Gastroesophageal sphincter (tissue), 4 donors: ENCODE measurements at regions not wholly inside any gene's neighbourhood (a gene's known extent, or its start where the extent isn't known, plus 50 kb on each side); places are given as distances from the start of the nearest gene placed in this dataset.

Source experiments
- ATAC-seq: fragments of 150-250 bp; one replicate; pipeline ENCODE4 v1.9.1; 2016; ENCODE audit warnings: mild to moderate bottlenecking, moderate library complexity
- H3K27ac ChIP-seq, 4 donors: fragments of 200-600 bp; sonication (generic) in 3 of 4; 1 replicate in 3 of 4; 2 replicates in 1 of 4; pipeline ENCODE4 v1.5.1; 2016 to 2019
- H3K27me3 ChIP-seq: fragments of 200-600 bp; sonication (generic); one replicate; pipeline ENCODE4 v1.5.1; 2019
- H3K36me3 ChIP-seq, 2 donors: fragments of 200-600 bp; sonication (generic); one replicate each; pipeline ENCODE4 v1.5.1; 2019; ENCODE audit warnings: control low read depth in 1 of 2
- H3K4me1 ChIP-seq, 3 donors: fragments of 200-600 bp; sonication (generic); 1 replicate in 2 of 3; 2 replicates in 1 of 3; pipeline ENCODE4 v1.5.1; 2016 to 2019; ENCODE audit warnings: control low read depth in 2 of 3
- H3K4me3 ChIP-seq, 2 donors: fragments of 200-600 bp; sonication (generic); one replicate each; pipeline ENCODE4 v1.5.1; 2019; ENCODE audit warnings: mild to moderate bottlenecking in 1 of 2, moderate library complexity in 1 of 2
- H3K9me3 ChIP-seq, 3 donors: fragments of 200-600 bp; sonication (generic); one replicate each; pipeline ENCODE4 v1.5.1; 2017 to 2019; ENCODE audit warnings: control low read depth in 2 of 3
- CTCF ChIP-seq, 4 experiments: fragments of 200-600 bp in 2 of 4; fragments of 450-650 bp in 2 of 4; sonication (generic) in 1 of 4; IDR thresholded peaks; one replicate each; pipeline ENCODE4 v1.5.1; 2017 to 2019; ENCODE audit warnings: antibody characterized with exemption in 4 of 4, mild to moderate bottlenecking in 2 of 4, moderate library complexity in 2 of 4
- EP300 ChIP-seq: sonication (generic); formaldehyde crosslinking; IDR thresholded peaks from one replicate; pipeline ENCODE4 v1.6.1; 2017; ENCODE audit warnings: antibody characterized with exemption, mild to moderate bottlenecking
- POLR2A ChIP-seq, 2 donors: fragments of 450-650 bp; IDR thresholded peaks; one replicate each; pipeline ENCODE4 v1.6.1; 2017; ENCODE audit warnings: antibody characterized with exemption in 2 of 2, mild to moderate bottlenecking in 2 of 2, moderate library complexity in 1 of 2
- POLR2AphosphoS5 ChIP-seq: sonication (generic); formaldehyde crosslinking; IDR thresholded peaks from one replicate; pipeline ENCODE4 v1.6.1; 2017; ENCODE audit warnings: antibody characterized with exemption
- WGBS, 2 donors: methylation state at CpG; one replicate each; pipeline ENCODE4 v1.1.5; 2018; ENCODE audit warnings: low coverage in 1 of 2; 5-methylcytosine and 5-hydroxymethylcytosine counted together

DNA sequence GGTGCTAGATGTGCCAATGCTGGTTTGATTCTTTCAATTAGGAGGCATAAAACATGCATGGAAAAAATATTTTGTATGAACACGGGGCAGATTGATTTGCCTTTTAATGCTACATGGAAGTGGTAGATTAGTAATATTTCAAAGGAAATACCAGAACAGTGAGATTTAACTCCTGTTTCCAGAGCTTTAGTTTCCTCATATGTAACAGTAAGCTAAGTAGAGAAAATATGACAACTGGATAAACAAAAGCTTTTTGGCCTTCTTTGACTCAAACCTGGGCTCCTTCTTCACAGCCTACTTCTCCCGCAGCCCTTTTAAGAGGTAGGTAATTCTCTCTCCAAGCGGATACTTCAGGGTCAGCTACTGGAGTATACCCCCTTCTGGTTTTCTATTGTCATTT lies 254.2 kb upstream of the TRPC7 start:
- Histone ChIP-seq H3K36me3 (no peaks in the 10 kb centered on the region), H3K4me3 (no peak overlapping the region), H3K27ac (no peak overlapping the region), H3K9me3 (no peaks in the 10 kb centered on the region), H3K27me3 (no peaks in the 10 kb centered on the region), H3K4me1 (no peaks in the 10 kb centered on the region)
- no peak for TF ChIP-seq CTCF (IDR thresholded peaks at IDR 0.05)
- no peak for TF ChIP-seq POLR2AphosphoS5
- no peak for TF ChIP-seq EP300
- no peak for TF ChIP-seq POLR2A (IDR thresholded peaks at IDR 0.05)
- 87 to 90% methylated on average over 3 of the region's 3 CpGs for WGBS, 2 donors
- no peak for ATAC-seq

- no peaks in the 10 kb centered on the region for H3K4me1 ChIP-seq
- H3K27me3 ChIP-seq, result no peaks in the 10 kb centered on the region
- no peaks in the 10 kb centered on the region for H3K36me3 ChIP-seq
- peaks cover 0 to 9% (median 0%) of the 10 kb centered on the region in 3 donors for H3K9me3 ChIP-seq
- TF ChIP-seq CTCF (IDR thresholded peaks at IDR 0.05) (no peak), POLR2AphosphoS5 (no peak), EP300 (no peak), POLR2A (IDR thresholded peaks at IDR 0.05) (no peak)
- H3K27ac ChIP-seq, result no peak overlapping the region
- WGBS, 2 donors, result 57 to 62% methylated on average over 6 of the region's 6 CpGs
- no peak for ATAC-seq
- no peak overlapping the region for H3K4me3 ChIP-seq
These were observed 250.1 kb upstream of the TRPC7 start for GRCh38 chr5:136615251-136616119.

- no peak overlapping the region for H3K4me3 ChIP-seq
- H3K27ac ChIP-seq, result no peak overlapping the region
- H3K4me1 ChIP-seq, result no peaks in the 10 kb centered on the region
- H3K36me3 ChIP-seq, result no peaks in the 10 kb centered on the region
- TF ChIP-seq POLR2AphosphoS5 (no peak), CTCF (IDR thresholded peaks at IDR 0.05) (no peak), EP300 (no peak), POLR2A (IDR thresholded peaks at IDR 0.05) (no peak)
- no peak for ATAC-seq
- peaks cover 0 to 9% (median 0%) of the 10 kb centered on the region in 3 donors for H3K9me3 ChIP-seq
- H3K27me3 ChIP-seq, result no peaks in the 10 kb centered on the region
These were observed 247.9 kb upstream of the TRPC7 start for GRCh38 chr5:136613230-136613629.

DNA sequence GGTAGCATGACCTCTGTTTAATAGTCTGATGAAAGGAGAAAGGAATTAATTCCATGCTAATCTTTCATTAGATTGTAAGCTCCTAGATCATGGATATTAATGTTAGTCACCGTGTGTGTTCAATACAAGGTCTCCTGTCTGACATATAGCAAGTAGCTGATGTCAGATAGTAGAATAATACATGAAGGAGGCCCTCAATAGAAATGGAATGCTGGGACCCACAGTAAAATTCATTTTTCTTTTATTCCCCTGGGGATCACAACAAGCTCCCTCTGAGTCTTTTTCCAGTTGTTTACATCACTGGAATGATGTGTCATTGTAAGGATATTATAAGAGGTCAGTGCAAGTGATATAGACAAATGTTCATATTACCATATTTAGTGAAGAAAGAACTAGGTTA lies 240.3 kb upstream of the TRPC7 start:
- no peak for ATAC-seq
- H3K9me3 ChIP-seq, result peaks cover 0 to 34% (median 0%) of the 10 kb centered on the region in 3 donors
- no peak overlapping the region for H3K27ac ChIP-seq
- H3K4me3 ChIP-seq, result no peak overlapping the region
- no peaks in the 10 kb centered on the region for H3K27me3 ChIP-seq
- WGBS, 2 donors, result 64 to 82% methylated on average over 1 of the region's 1 CpG
- H3K4me1 ChIP-seq, result no peaks in the 10 kb centered on the region
- TF ChIP-seq CTCF (IDR thresholded peaks at IDR 0.05) (no peak), EP300 (no peak), POLR2AphosphoS5 (no peak), POLR2A (IDR thresholded peaks at IDR 0.05) (no peak)
- no peaks in the 10 kb centered on the region for H3K36me3 ChIP-seq

DNA sequence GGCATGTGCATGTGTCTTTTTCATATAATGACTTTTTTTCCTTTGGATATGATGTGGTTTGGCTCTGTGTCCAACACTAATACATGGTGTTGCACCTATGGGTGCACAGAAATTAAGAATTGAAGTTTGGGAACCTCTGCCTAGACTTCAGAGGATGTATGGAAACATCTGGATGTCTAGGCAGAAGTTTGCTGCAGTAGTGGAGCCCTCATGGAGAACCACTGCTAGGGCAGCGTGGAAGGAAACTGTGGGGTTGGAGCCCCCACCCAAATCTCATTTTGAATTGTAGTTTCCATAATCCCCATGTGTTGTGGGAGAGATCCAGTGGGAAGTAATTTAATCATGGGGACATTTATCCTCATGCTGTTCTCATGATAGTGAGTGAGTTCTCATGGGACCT lies 235.0 kb upstream of the TRPC7 start:
- Histone ChIP-seq H3K4me3 (no peak overlapping the region), H3K36me3 (no peaks in the 10 kb centered on the region), H3K4me1 (no peaks in the 10 kb centered on the region), H3K9me3 (peaks cover 0 to 26% (median 0%) of the 10 kb centered on the region in 3 donors), H3K27ac (no peak overlapping the region), H3K27me3 (no peaks in the 10 kb centered on the region)
- no peak for ATAC-seq
- WGBS, 2 donors, result 100% methylated on average over 1 of the region's 1 CpG
- no peak for TF ChIP-seq CTCF (IDR thresholded peaks at IDR 0.05)
- TF ChIP-seq POLR2A (IDR thresholded peaks at IDR 0.05), result no peak
- no peak for TF ChIP-seq EP300
- TF ChIP-seq POLR2AphosphoS5, result no peak
